ENCODE measurements at regions not wholly inside any gene's neighbourhood (a gene's known extent, or its start where the extent isn't known, plus 50 kb on each side); places are given as distances from the start of the nearest gene placed in this dataset.

DNA sequence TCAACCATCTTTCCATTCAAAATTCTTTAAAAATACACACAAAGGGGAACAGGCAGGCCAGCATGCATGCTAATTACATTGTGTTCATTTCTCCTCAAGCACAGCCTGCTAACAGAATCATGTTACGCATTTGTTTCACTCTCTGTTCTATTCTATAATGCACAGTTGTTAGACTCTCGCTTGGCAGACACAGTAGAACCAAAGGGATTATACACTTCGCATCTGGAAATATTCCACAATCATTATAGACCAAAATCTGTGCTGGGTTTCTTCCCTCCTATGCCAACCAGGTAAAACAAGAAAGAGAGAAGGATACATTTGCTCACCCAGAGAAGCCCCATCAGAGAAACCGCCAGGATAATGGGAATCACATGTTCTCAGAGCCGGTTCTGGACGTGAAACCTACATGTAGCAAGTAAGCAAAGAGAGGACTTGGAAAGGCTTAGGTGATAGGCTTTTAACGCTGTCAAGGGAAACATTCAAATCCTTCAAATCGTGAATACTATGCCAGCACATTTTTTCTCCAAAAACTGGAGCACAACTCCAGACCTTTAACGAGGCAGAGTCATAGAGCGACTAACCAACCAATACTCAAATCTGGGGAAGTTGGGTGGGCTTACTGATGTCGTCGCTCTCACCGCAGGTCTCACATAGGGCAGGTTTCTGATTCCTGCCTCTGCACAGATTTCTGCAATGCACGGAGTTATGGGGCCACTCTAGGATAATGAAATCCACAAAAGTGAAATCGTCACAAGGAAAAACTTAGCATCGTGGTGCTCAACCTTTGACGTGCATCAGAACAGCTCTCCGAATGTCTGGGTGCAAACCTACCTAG lies 380.5 kb upstream of the AUTS2 start:
- Histone ChIP-seq H3K79me2 (ENCODE audit: control insufficient read depth, low read length) (no peaks in the 10 kb centered on the region), H4K20me1 (ENCODE audit: control insufficient read depth, insufficient read depth, low read depth, low read length) (no peaks in the 10 kb centered on the region), H3F3A (ENCODE audit: control insufficient read depth, insufficient read depth) (no peaks in the 10 kb centered on the region), H3K4me1 (ENCODE audit: control insufficient read depth, low read length) (peaks cover 10% of the 10 kb centered on the region), H3K27ac (ENCODE audit: low read depth, low read length) (no peak overlapping the region), H3K27me3 (ENCODE audit: control insufficient read depth, low read length) (no peaks in the 10 kb centered on the region), H3K36me3 (ENCODE audit: control insufficient read depth, low read length) (no peaks in the 10 kb centered on the region), H3K9me2 (replicated peaks; ENCODE audit: control insufficient read depth, low read length) (no peaks in the 10 kb centered on the region), H3K4me3 (ENCODE audit: low read length) (no peak overlapping the region), H3K4me2 (ENCODE audit: low read length) (no peak overlapping the region), H3K9me3 (ENCODE audit: control insufficient read depth, insufficient read depth, low read length) (no peaks in the 10 kb centered on the region)
- TF ChIP-seq EZH2phosphoT487 (IDR thresholded peaks at IDR 0.05; ENCODE audit: borderline replicate concordance, low read length), result no peak
- TF ChIP-seq, protein P1, sequence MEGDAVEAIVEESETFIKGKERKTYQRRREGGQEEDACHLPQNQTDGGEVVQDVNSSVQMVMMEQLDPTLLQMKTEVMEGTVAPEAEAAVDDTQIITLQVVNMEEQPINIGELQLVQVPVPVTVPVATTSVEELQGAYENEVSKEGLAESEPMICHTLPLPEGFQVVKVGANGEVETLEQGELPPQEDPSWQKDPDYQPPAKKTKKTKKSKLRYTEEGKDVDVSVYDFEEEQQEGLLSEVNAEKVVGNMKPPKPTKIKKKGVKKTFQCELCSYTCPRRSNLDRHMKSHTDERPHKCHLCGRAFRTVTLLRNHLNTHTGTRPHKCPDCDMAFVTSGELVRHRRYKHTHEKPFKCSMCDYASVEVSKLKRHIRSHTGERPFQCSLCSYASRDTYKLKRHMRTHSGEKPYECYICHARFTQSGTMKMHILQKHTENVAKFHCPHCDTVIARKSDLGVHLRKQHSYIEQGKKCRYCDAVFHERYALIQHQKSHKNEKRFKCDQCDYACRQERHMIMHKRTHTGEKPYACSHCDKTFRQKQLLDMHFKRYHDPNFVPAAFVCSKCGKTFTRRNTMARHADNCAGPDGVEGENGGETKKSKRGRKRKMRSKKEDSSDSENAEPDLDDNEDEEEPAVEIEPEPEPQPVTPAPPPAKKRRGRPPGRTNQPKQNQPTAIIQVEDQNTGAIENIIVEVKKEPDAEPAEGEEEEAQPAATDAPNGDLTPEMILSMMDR (IDR thresholded peaks at IDR 0.05; ENCODE audit: low read depth, low read length, poor library complexity, severe bottlenecking), result no peak

DNA sequence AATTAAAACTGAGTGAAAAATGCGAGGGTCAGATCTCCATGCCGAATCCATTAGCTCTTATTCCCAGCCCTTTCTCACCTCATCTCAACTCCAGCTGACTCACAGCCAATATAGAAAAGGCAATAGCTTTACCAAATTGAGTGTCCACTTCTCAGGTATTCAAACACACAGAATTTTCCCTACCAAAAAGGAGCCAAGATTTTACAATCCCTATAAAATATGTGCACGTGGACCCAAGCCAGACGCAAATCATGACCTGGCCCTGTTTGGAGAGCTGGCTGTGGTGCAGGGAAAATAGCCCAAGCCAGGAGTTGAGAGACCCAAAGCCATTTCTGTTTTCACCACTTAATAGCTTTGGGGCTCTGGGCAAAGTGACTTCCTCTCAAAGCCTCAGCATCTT lies 379.7 kb upstream of the AUTS2 start:
- no peaks in the 10 kb centered on the region for H4K20me1 ChIP-seq (ENCODE audit: control insufficient read depth, insufficient read depth, low read depth, low read length)
- no peaks in the 10 kb centered on the region for H3F3A ChIP-seq (ENCODE audit: control insufficient read depth, insufficient read depth)
- H3K9me2 ChIP-seq (replicated peaks; ENCODE audit: control insufficient read depth, low read length), result no peaks in the 10 kb centered on the region
- TF ChIP-seq, protein P1 (IDR thresholded peaks at IDR 0.05; ENCODE audit: low read depth, low read length, poor library complexity, severe bottlenecking), result no peak
- no peak for TF ChIP-seq EZH2phosphoT487 (IDR thresholded peaks at IDR 0.05; ENCODE audit: borderline replicate concordance, low read length)
- no peak overlapping the region for H3K4me3 ChIP-seq (ENCODE audit: low read length)
- no peaks in the 10 kb centered on the region for H3K36me3 ChIP-seq (ENCODE audit: control insufficient read depth, low read length)
- no peaks in the 10 kb centered on the region for H3K9me3 ChIP-seq (ENCODE audit: control insufficient read depth, insufficient read depth, low read length)
- H3K27me3 ChIP-seq (ENCODE audit: control insufficient read depth, low read length), result no peaks in the 10 kb centered on the region
- H3K4me2 ChIP-seq (ENCODE audit: low read length), result no peak overlapping the region
- no peaks in the 10 kb centered on the region for H3K79me2 ChIP-seq (ENCODE audit: control insufficient read depth, low read length)
- H3K4me1 ChIP-seq (ENCODE audit: control insufficient read depth, low read length), result peaks cover 10% of the 10 kb centered on the region
- no peak overlapping the region for H3K27ac ChIP-seq (ENCODE audit: low read depth, low read length)

DNA sequence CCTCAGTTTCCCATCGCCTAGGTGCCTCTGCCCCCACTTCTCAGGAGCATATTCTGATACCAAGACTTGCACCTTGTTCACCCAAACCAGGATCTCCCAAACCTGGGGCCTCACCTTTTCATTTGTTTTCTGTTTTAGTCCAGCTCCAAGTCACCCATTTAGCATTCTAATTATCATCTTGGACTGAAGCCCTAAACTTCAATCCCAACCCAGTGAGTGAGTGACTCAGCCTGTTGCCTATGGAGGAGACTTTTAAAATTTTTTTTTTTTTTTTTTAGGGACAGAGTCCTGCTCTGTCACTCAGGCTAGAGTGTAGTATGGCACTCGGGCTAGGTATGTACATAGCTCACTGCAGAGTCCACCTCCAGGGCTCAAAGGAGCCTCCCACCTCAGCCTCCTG lies 378.9 kb upstream of the AUTS2 start:
- Histone ChIP-seq H3K27ac (ENCODE audit: low read depth, low read length) (no peak overlapping the region), H3K79me2 (ENCODE audit: control insufficient read depth, low read length) (no peaks in the 10 kb centered on the region), H3K9me3 (ENCODE audit: control insufficient read depth, insufficient read depth, low read length) (no peaks in the 10 kb centered on the region), H3K9me2 (replicated peaks; ENCODE audit: control insufficient read depth, low read length) (no peaks in the 10 kb centered on the region), H3F3A (ENCODE audit: control insufficient read depth, insufficient read depth) (no peaks in the 10 kb centered on the region), H4K20me1 (ENCODE audit: control insufficient read depth, insufficient read depth, low read depth, low read length) (no peaks in the 10 kb centered on the region), H3K36me3 (ENCODE audit: control insufficient read depth, low read length) (no peaks in the 10 kb centered on the region), H3K4me1 (ENCODE audit: control insufficient read depth, low read length) (peaks cover 3% of the 10 kb centered on the region), H3K27me3 (ENCODE audit: control insufficient read depth, low read length) (no peaks in the 10 kb centered on the region), H3K4me3 (ENCODE audit: low read length) (no peak overlapping the region), H3K4me2 (ENCODE audit: low read length) (no peak overlapping the region)
- TF ChIP-seq EZH2phosphoT487 (IDR thresholded peaks at IDR 0.05; ENCODE audit: borderline replicate concordance, low read length), result no peak
- TF ChIP-seq, protein P1 (IDR thresholded peaks at IDR 0.05; ENCODE audit: low read depth, low read length, poor library complexity, severe bottlenecking), result no peak

Data from DOHH2 (cell line).